ENCODE measurements at regions not wholly inside any gene's neighbourhood (a gene's known extent, or its start where the extent isn't known, plus 50 kb on each side); places are given as distances from the start of the nearest gene placed in this dataset.

DNA sequence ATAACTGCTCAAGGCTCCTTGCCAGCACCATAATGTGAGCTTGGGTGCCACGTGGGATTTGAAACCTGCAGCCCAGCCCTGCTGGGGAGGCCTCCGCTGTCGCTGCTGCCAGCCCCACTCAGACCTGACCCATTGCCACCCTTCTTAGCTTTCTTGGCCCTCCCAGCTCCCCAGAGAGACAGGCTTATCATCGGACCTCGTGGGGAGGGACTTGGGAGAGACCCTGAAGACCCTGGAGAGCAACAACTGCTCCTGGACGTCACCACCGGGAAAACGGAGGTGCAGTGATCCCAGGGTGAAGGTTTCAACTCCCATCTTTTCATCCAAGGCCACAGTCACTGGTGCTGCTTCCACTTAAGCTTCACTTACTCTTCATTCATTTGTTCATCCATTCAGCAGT is 596.1 kb downstream of the PTPRU start:
- H3K4me3 ChIP-seq (ENCODE audit: low read depth, low read length): no peak overlapping the region
- TF ChIP-seq, protein P1, sequence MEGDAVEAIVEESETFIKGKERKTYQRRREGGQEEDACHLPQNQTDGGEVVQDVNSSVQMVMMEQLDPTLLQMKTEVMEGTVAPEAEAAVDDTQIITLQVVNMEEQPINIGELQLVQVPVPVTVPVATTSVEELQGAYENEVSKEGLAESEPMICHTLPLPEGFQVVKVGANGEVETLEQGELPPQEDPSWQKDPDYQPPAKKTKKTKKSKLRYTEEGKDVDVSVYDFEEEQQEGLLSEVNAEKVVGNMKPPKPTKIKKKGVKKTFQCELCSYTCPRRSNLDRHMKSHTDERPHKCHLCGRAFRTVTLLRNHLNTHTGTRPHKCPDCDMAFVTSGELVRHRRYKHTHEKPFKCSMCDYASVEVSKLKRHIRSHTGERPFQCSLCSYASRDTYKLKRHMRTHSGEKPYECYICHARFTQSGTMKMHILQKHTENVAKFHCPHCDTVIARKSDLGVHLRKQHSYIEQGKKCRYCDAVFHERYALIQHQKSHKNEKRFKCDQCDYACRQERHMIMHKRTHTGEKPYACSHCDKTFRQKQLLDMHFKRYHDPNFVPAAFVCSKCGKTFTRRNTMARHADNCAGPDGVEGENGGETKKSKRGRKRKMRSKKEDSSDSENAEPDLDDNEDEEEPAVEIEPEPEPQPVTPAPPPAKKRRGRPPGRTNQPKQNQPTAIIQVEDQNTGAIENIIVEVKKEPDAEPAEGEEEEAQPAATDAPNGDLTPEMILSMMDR (IDR thresholded peaks at IDR 0.05; ENCODE audit: low read depth, low read length, missing control alignments): no peak
- DNase-seq (ENCODE audit: low read depth): no peak

DNA sequence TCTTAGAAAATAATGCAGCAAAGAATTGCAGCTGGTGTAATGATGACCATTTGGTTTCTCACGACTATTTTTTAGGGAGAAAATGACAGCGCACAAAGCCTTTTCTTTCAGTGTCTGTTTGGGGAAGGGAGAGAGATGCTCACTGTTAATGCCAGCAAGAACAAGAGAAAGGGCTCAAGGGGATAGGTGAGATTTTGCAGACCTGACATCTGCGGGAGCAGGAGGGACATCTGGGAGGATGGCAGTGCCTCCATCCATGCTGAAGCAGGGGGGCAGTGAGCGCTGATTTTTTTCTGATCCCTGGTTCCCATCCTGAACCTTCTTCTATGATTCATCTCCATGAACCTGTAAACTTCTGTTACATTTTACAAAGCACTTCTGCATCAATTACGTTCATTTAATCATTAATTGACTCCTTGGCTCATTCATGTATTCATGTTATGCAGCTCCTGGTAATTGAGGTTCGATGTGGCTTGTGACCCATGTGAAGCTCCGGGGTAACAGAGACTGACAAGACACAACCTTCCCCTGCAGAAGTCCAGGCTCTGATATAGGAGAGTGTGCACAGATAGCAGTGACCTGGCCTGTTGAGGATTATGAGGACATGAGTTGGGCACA is 595.3 kb downstream of the PTPRU start:
- no peak for DNase-seq (ENCODE audit: low read depth)
- TF ChIP-seq, protein P1 (IDR thresholded peaks at IDR 0.05; ENCODE audit: low read depth, low read length, missing control alignments): no peak
- no peak overlapping the region for H3K4me3 ChIP-seq (ENCODE audit: low read depth, low read length)

DNA sequence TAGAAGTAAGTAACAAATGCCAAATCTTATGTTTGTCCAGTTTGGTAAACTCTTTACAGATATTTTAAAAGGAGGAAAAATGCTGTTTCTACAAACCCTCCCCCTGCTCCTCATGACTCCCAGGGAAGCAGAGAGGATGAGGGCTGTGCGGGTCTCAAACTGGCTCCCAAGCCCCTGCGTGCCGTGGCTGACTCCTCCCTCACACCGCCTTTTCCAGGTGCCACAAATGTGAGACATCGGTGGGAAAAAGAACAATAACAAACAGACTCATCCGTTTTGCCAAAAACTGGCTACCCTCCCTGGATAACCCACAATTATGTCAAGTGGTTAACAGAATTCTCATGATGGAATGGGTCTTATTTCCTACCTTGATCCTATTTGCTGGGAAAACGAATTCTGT is 594.6 kb downstream of the PTPRU start:
- DNase-seq (ENCODE audit: low read depth): no peak
- TF ChIP-seq, protein P1 (IDR thresholded peaks at IDR 0.05; ENCODE audit: low read depth, low read length, missing control alignments): no peak

DNA sequence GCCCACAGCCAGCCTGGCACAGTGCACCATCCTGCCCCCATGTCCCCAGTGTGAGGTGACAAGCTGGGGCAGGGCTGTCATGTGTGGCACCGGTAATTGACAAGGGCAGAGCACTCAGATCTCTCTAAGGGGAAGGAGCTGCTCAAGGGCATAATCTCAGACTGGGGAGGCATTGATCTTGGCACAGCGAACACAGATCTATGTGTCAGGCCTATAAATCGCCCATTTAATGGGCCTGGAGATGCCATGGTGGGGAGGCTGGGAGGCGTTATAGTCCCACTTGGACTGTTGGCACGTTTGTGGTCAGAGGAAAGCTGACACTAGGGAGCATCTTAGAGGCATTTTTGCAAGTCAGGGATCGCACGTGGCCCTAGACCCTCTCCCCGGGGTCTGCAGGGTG is 594.1 kb downstream of the PTPRU start:
- no peak overlapping the region for H3K4me3 ChIP-seq (ENCODE audit: low read depth, low read length)
- DNase-seq (ENCODE audit: low read depth): no peak
- TF ChIP-seq, protein P1 (IDR thresholded peaks at IDR 0.05; ENCODE audit: low read depth, low read length, missing control alignments): no peak

More for the DNA sequence above, 594.6 kb downstream of the PTPRU start:
- no peak overlapping the region for H3K4me3 ChIP-seq (ENCODE audit: low read depth, low read length)

DNA sequence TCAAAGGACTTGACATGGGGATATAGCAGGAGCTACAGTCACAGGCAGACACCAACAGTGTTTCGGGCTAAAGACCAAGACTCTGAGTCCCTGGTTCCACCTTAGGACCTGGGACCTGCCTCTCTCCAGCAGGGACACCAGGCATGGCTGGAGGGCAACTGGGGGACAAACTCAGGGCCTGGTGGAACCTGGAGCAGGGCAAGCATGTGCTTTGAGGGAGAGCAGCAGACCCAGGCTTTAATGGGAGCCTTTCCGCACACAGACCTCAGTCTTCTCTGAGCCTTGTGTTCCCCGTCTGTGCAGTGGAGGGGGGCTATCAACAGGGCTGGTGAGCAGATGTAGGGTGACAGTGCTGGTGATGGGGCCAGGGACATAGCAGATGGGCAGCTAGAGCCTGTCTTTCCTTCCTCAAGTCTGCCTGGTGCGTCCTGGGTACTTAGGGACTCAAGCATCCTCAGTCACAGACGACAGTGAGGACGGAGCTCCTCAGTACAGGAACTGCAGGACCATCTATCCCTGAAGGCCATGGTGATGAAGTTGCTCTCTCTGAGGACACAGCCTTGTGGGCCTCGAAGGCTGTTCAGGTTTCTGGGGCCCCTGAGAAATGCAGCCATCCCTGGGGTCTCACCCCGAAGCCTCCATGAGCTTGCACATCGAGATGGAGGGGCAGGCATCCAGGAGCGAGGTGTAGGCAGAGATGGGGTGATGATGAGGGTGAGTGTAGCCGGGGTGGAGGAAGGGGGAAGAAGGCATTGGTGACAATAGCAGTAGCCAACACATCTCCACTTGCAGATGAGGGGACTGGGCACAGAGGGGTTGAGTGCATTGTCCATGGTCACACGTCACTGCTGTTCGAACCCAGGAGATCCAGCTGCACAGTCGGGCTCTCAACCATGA is 593.4 kb downstream of the PTPRU start:
- H3K4me3 ChIP-seq (ENCODE audit: low read depth, low read length): no peak overlapping the region
- DNase-seq (ENCODE audit: low read depth): no peak
- TF ChIP-seq, protein P1 (IDR thresholded peaks at IDR 0.05; ENCODE audit: low read depth, low read length, missing control alignments): no peak

DNA sequence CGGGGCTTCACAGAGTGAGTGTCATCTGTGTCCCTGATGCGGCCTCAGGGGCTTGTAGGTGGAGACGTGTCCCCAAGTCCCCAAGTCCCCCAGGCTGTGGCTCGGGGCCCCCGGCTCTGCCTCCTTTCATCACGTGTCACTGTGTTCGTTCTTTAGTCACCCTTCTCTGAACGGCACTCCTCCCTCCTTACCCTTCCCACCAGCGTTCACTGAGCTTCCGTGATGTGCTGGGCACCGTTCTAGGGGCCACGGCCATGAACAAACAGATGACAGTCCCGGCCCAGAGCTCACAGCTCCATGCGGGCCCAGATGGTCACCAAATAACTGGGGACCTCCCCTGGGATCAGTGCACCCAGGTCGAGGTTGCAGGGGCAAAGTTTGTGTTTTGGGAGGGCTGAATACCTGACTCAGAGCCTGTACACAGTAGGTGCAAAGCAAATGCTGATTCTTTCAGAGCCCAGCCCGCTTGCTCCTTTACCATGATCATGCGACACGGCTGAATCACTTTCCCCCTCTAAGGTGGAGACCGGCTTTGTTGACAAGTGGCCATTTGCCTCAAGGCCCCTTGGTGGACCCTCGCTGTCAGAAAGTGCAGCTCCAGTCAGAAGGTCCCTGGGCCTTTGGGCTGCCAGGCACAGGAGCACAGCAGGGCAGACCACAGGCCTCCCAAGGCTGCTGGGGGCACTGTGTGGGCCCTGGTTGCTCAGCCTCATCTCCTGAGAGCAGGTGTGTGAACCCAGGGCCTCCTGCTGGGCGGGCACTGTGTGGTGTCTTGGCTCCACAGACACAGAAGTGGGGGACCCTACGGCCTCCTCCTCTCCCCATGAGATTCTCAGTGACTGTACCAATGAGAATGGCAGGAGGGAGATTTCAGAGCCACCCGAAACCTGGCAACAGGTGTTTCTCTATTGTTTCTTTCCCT is 592.5 kb downstream of the PTPRU start:
- no peak for DNase-seq (ENCODE audit: low read depth)
- TF ChIP-seq, protein P1 (IDR thresholded peaks at IDR 0.05; ENCODE audit: low read depth, low read length, missing control alignments): no peak
- H3K4me3 ChIP-seq (ENCODE audit: low read depth, low read length): no peak overlapping the region
